Fibroblast of lung (primary cell): ENCODE measurements at regions not wholly inside any gene's neighbourhood (a gene's known extent, or its start where the extent isn't known, plus 50 kb on each side); places are given as distances from the start of the nearest gene placed in this dataset.

Source experiments
- EZH2 ChIP-seq: IDR thresholded peaks from 2 replicates; pipeline ENCODE4 v1.5.1; 2012; ENCODE audit warnings: low read length, control low read depth, mild to moderate bottlenecking; ENCODE audit errors: missing control alignments
- TF ChIP-seq, protein P1 (sequence below), 2 donors: IDR thresholded peaks in 1 of 2; conservative IDR thresholded peaks in 1 of 2; 1 replicate in 1 of 2; 2 replicates in 1 of 2; pipeline ENCODE4 v1.5.1; 2011 to 2012; ENCODE audit warnings: low read length in 2 of 2, control low read depth in 1 of 2, inconsistent platforms in 1 of 2, low read depth in 1 of 2, mild to moderate bottlenecking in 1 of 2

DNA sequence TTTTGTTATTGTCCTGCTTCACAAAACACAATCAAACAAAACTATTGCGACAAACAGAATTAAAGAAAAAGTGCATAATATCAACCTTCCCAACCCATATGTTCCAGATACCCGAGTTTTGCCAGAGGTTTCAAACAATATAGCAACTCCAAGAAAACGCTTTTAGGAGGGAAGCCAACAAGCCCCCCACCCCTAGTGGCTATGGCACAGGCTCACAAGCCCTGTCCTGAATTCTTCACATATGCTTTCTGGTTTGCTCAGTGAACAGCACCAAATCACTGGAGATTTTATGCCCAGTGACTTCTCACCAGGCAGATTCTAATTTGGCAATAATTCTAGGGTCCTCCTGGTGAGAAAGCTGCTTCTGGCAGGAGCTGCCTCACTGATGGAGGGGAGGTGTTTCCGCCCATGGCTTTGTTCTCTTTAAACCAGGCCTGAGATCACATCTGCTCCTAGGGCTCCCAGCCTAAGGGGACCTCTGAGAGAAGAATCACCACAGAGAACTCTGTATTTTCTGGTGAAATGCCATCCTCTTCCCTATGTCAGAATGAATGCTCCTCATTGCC, 1982.4 kb downstream of the EFNA5 start:
- TF ChIP-seq, protein P1, sequence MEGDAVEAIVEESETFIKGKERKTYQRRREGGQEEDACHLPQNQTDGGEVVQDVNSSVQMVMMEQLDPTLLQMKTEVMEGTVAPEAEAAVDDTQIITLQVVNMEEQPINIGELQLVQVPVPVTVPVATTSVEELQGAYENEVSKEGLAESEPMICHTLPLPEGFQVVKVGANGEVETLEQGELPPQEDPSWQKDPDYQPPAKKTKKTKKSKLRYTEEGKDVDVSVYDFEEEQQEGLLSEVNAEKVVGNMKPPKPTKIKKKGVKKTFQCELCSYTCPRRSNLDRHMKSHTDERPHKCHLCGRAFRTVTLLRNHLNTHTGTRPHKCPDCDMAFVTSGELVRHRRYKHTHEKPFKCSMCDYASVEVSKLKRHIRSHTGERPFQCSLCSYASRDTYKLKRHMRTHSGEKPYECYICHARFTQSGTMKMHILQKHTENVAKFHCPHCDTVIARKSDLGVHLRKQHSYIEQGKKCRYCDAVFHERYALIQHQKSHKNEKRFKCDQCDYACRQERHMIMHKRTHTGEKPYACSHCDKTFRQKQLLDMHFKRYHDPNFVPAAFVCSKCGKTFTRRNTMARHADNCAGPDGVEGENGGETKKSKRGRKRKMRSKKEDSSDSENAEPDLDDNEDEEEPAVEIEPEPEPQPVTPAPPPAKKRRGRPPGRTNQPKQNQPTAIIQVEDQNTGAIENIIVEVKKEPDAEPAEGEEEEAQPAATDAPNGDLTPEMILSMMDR (conservative IDR thresholded peaks at IDR 0.05 in 1 of 2, IDR thresholded peaks at IDR 0.05 in 1 of 2; ENCODE audit: low read depth in 1 of 2, low read length in 2 of 2), result no peak
- no peak for TF ChIP-seq EZH2
